ENCODE measurements at regions not wholly inside any gene's neighbourhood (a gene's known extent, or its start where the extent isn't known, plus 50 kb on each side); places are given as distances from the start of the nearest gene placed in this dataset.

DNA sequence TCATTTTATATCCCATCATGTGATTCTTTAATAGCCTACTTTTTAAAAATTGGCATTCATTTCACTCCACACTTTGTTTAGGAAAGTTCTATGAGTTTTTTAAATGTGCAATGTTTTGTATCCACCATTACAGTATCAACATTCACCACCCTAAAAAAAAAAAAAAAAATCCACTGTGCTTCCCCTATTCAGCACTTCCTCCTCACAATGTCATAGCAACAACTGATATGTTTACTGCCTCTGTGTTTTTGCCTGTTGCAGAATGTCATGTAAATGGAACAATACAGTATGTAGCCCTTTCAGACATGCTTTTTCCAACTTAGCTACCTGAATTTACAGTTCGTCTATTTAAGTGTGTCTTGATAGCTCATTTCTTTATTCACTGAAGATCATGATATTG is 754.2 kb downstream of the FAM181B start:
- intact Hi-C loops (cut with DNase I): no loop called here
- TF ChIP-seq POLR2A (IDR thresholded peaks at IDR 0.05): no peak
- TF ChIP-seq CTCF (IDR thresholded peaks at IDR 0.05): no peak
- Histone ChIP-seq H3K36me3 (no peaks in the 10 kb centered on the region), H3K4me1 (no peaks in the 10 kb centered on the region), H3K27ac (no peak overlapping the region), H3K27me3 (no peaks in the 10 kb centered on the region), H3K9me3 (peaks cover 0 to 19% (median 0%) of the 10 kb centered on the region in 12 donors), H3K4me3 (no peak overlapping the region)
- DNase-seq (no peak), ATAC-seq (no peak)
- 74 to 84% (median 77%) methylated on average over 1 of the region's 1 CpG for WGBS, 4 donors

- Histone ChIP-seq H3K4me3 (no peak overlapping the region), H3K36me3 (no peaks in the 10 kb centered on the region), H3K9me3 (peaks cover 0 to 18% (median 0%) of the 10 kb centered on the region in 12 donors), H3K27ac (no peak overlapping the region), H3K4me1 (no peaks in the 10 kb centered on the region), H3K27me3 (no peaks in the 10 kb centered on the region)
- ATAC-seq: no peak
- 80 to 86% (median 83%) methylated on average over 2 of the region's 2 CpGs for WGBS, 4 donors
- intact Hi-C loops (cut with DNase I): no loop called here
- no peak for DNase-seq
- TF ChIP-seq CTCF (IDR thresholded peaks at IDR 0.05): no peak
- TF ChIP-seq POLR2A (IDR thresholded peaks at IDR 0.05): no peak
These were observed 758.3 kb downstream of the FAM181B start for GRCh38 chr11:81975261-81975900.

DNA sequence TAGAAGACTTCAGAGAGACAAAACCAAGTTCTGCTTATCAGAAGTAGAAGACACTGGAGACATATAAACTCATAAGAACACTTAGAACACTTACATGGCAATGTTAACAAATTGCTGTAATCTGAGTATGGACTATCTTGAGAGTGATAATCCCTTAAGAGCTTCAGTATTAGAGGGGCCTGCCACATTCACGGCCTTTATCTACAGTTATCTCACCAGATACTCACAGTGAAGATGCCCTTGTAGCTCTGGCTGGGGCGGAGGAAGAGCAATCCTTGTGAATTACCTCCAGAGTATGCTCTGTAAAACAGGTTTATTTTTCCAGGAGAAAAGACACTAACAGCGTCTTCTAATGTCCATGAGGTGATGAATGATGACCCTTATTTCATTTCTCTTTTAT is 762.8 kb downstream of the FAM181B start:
- WGBS, 4 donors: 23 to 47% (median 34%) methylated on average over 3 of the region's 3 CpGs
- ATAC-seq: no peak
- intact Hi-C loops (cut with DNase I): no loop called here
- no peaks in the 10 kb centered on the region for H3K27me3 ChIP-seq
- H3K4me1 ChIP-seq: no peaks in the 10 kb centered on the region
- no peak overlapping the region for H3K4me3 ChIP-seq
- no peak overlapping the region for H3K27ac ChIP-seq
- no peak for DNase-seq
- no peaks in the 10 kb centered on the region for H3K36me3 ChIP-seq
- no peaks in the 10 kb centered on the region for H3K9me3 ChIP-seq
- no peak for TF ChIP-seq POLR2A (IDR thresholded peaks at IDR 0.05)
- TF ChIP-seq CTCF (IDR thresholded peaks at IDR 0.05): no peak

DNA sequence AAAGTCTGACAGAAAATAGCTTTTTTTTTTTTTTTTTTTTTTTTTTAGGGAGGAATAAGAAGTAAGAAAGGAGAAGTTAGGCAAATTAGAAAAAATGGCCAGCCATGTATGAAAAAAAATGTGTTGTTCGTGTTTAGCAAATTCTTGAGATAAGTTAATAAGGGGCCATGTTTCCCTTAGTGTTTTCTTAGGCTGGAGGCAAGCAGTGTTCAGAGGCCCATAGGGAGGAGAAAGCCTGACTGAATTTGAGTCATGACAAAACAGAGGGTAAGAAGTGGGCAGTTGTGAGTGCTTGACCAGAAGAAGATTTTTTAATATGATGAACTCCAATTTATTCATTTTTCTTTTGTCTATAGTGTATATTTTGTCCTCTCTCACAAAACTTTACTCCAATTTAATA is 766.4 kb downstream of the FAM181B start:
- intact Hi-C loops (cut with DNase I): no loop called here
- Histone ChIP-seq H3K36me3 (no peaks in the 10 kb centered on the region), H3K4me3 (no peak overlapping the region), H3K27ac (no peak overlapping the region), H3K4me1 (no peaks in the 10 kb centered on the region), H3K9me3 (no peaks in the 10 kb centered on the region), H3K27me3 (no peaks in the 10 kb centered on the region)
- WGBS, 4 donors: 15 to 27% (median 21%) methylated on average over 1 of the region's 1 CpG
- DNase-seq (no peak), ATAC-seq (no peak)
- TF ChIP-seq POLR2A (IDR thresholded peaks at IDR 0.05) (no peak), CTCF (IDR thresholded peaks at IDR 0.05) (no peak)

Data from heart left ventricle (tissue), 16 donors.